ENCODE measurements at regions not wholly inside any gene's neighbourhood (a gene's known extent, or its start where the extent isn't known, plus 50 kb on each side); places are given as distances from the start of the nearest gene placed in this dataset.
"Not testable (repeated sequence)": the region's sequence is repeated elsewhere in the genome, so short reads cannot be mapped to it uniquely, and the experiment has no call there.

GRCh38 chr12:115365765-115366164 lies 681.8 kb upstream of the TBX3 start:
- TF ChIP-seq POLR2A (IDR thresholded peaks at IDR 0.05; ENCODE audit: borderline replicate concordance, extremely low read depth, insufficient read depth, insufficient read length); SP1 (IDR thresholded peaks at IDR 0.05; ENCODE audit: low read depth); REST (IDR thresholded peaks at IDR 0.05; ENCODE audit: low read depth); CTCF (IDR thresholded peaks at IDR 0.05 in 2 of 3, conservative IDR thresholded peaks at IDR 0.05 in 1 of 3; ENCODE audit: borderline replicate concordance in 1 of 3, insufficient read depth in 1 of 3, low read depth in 2 of 3, low read length in 2 of 3); FOSL1 (IDR thresholded peaks at IDR 0.05; ENCODE audit: low read depth); MAX (IDR thresholded peaks at IDR 0.05); EZH2phosphoT487 (IDR thresholded peaks at IDR 0.05; ENCODE audit: borderline replicate concordance); ZBTB33 (IDR thresholded peaks at IDR 0.05; ENCODE audit: extremely low read depth, insufficient replicate concordance, low read length): not testable (repeated sequence)

All from HCT116 (cell line).